HG02943 (cell line): ENCODE measurements at regions not wholly inside any gene's neighbourhood (a gene's known extent, or its start where the extent isn't known, plus 50 kb on each side); places are given as distances from the start of the nearest gene placed in this dataset.

ENCODE experiments used
- ATAC-seq: cut with Tn5 transposase; IDR thresholded peaks from one replicate; pipeline ENCODE4 v1.9.1; 2021; ENCODE audit warnings: mild to moderate bottlenecking, low read depth, moderate library complexity; ENCODE audit not compliant: unreplicated experiment

- no peak for ATAC-seq
Measured at GRCh38 chr1:38724160-38725131, 135.1 kb downstream of the RRAGC start.

GRCh38 chr1:38721816-38722215 lies 137.8 kb downstream of the RRAGC start:
- ATAC-seq = no peak

- ATAC-seq = no peak
Measured at GRCh38 chr1:38719880-38720279, 139.7 kb downstream of the RRAGC start.

GRCh38 chr1:38718031-38718430 lies 141.5 kb downstream of the RRAGC start:
- no peak for ATAC-seq

GRCh38 chr1:38716229-38716628 lies 143.3 kb downstream of the RRAGC start:
- ATAC-seq = no peak

- ATAC-seq = no peak
Measured at GRCh38 chr1:38715415-38715814, 144.2 kb downstream of the RRAGC start.

GRCh38 chr1:38712046-38712445 lies 147.5 kb downstream of the RRAGC start:
- no peak for ATAC-seq

GRCh38 chr1:38708701-38709258 lies 150.8 kb downstream of the RRAGC start:
- ATAC-seq = no peak

GRCh38 chr1:38701088-38701487 lies 158.5 kb downstream of the RRAGC start:
- no peak for ATAC-seq

- ATAC-seq = no peak
Measured at GRCh38 chr1:38700077-38700470, 159.5 kb downstream of the RRAGC start.

- ATAC-seq = no peak
Measured at GRCh38 chr1:38699330-38700076, 160.1 kb downstream of the RRAGC start.

GRCh38 chr1:38697387-38697786 lies 162.2 kb downstream of the RRAGC start:
- no peak for ATAC-seq

- no peak for ATAC-seq
Measured at GRCh38 chr1:38696371-38696770, 163.2 kb downstream of the RRAGC start.

- no peak for ATAC-seq
Measured at GRCh38 chr1:38693759-38694158, 165.8 kb downstream of the RRAGC start.

GRCh38 chr1:38693031-38693430 lies 166.5 kb downstream of the RRAGC start:
- ATAC-seq = no peak

GRCh38 chr1:38690790-38691449 lies 168.7 kb downstream of the RRAGC start:
- no peak for ATAC-seq

- ATAC-seq = no peak
Measured at GRCh38 chr1:38686927-38687255, 172.7 kb downstream of the RRAGC start.

GRCh38 chr1:38686167-38686926 lies 173.2 kb downstream of the RRAGC start:
- ATAC-seq = no peak

- no peak for ATAC-seq
Measured at GRCh38 chr1:38685388-38685787, 174.2 kb downstream of the RRAGC start.
